Lower leg skin (tissue), 4 donors: ENCODE measurements at regions not wholly inside any gene's neighbourhood (a gene's known extent, or its start where the extent isn't known, plus 50 kb on each side); places are given as distances from the start of the nearest gene placed in this dataset.

ENCODE experiments used
- DNase-seq, 2 donors: peaks; one replicate each; pipeline ENCODE4 v3.0.0-alpha.2; 2019; ENCODE audit warnings: low spot score in 2 of 2
- H3K4me3 ChIP-seq: fragments of 200-600 bp; sonication (generic); 2 replicates; pipeline ENCODE4 v1.5.1; 2017; ENCODE audit warnings: mild to moderate bottlenecking, low read depth; ENCODE audit not compliant: poor library complexity, severe bottlenecking
- CTCF ChIP-seq, 3 donors: fragments of 450-650 bp; IDR thresholded peaks; one replicate each; pipeline ENCODE4 v1.5.1; 2016; ENCODE audit warnings: antibody characterized with exemption in 3 of 3, mild to moderate bottlenecking in 3 of 3, moderate library complexity in 2 of 3
- POLR2A ChIP-seq, 2 donors: fragments of 450-650 bp; IDR thresholded peaks; one replicate each; pipeline ENCODE4 v1.6.1; 2016 to 2017; ENCODE audit warnings: antibody characterized with exemption in 2 of 2, mild to moderate bottlenecking in 1 of 2, moderate library complexity in 1 of 2
- WGBS, 2 donors: methylation state at CpG; one replicate each; pipeline ENCODE4 v1.1.5; 2018; 5-methylcytosine and 5-hydroxymethylcytosine counted together
- intact Hi-C: fragments of 100-400 bp; cut with DNase I; formaldehyde crosslinking; loops from one replicate; pipeline ENCODE4 v1.15.0; 2023; ENCODE audit warnings: low total_unique reads

GRCh38 chr13:73187106-73187505 is 128.3 kb downstream of the KLF5 start:
- intact Hi-C loops = no loop called here
- no peak overlapping the region for H3K4me3 ChIP-seq
- 83 to 88% methylated on average over 4 of the region's 4 CpGs for WGBS, 2 donors
- DNase-seq = no peak
- TF ChIP-seq CTCF (IDR thresholded peaks at IDR 0.05) (no peak), POLR2A (IDR thresholded peaks at IDR 0.05) (no peak)

GRCh38 chr13:73179650-73180274 is 121.0 kb downstream of the KLF5 start:
- no peak overlapping the region for H3K4me3 ChIP-seq
- TF ChIP-seq POLR2A (IDR thresholded peaks at IDR 0.05) (no peak), CTCF (IDR thresholded peaks at IDR 0.05) (no peak)
- 88 to 92% methylated on average over 6 of the region's 6 CpGs for WGBS, 2 donors
- DNase-seq = no peak
- intact Hi-C loops = no loop called here

- 88 to 91% methylated on average over 3 of the region's 3 CpGs for WGBS, 2 donors
- DNase-seq = no peak
- intact Hi-C loops = no loop called here
- H3K4me3 ChIP-seq = no peak overlapping the region
- TF ChIP-seq CTCF (IDR thresholded peaks at IDR 0.05) (no peak), POLR2A (IDR thresholded peaks at IDR 0.05) (no peak)
Measured at GRCh38 chr13:73177916-73178565, 119.2 kb downstream of the KLF5 start.

- TF ChIP-seq POLR2A (IDR thresholded peaks at IDR 0.05) (no peak), CTCF (IDR thresholded peaks at IDR 0.05) (no peak)
- 32 to 55% methylated on average over 1 of the region's 1 CpG for WGBS, 2 donors
- DNase-seq = no peak
- no peak overlapping the region for H3K4me3 ChIP-seq
- intact Hi-C loops = no loop called here
Measured at GRCh38 chr13:73177017-73177416, 118.2 kb downstream of the KLF5 start.

- intact Hi-C loops = no loop called here
Measured at GRCh38 chr13:73174521-73175010, 115.8 kb downstream of the KLF5 start.

More at GRCh38 chr13:73174521-73175010, 115.8 kb downstream of the KLF5 start:
- TF ChIP-seq CTCF (IDR thresholded peaks at IDR 0.05) = no peak
- no peak for TF ChIP-seq POLR2A (IDR thresholded peaks at IDR 0.05)
- no peak for DNase-seq
- H3K4me3 ChIP-seq = no peak overlapping the region
